ENCODE measurements at regions not wholly inside any gene's neighbourhood (a gene's known extent, or its start where the extent isn't known, plus 50 kb on each side); places are given as distances from the start of the nearest gene placed in this dataset.

- no peak for DNase-seq
Observed at GRCh38 chr4:13180701-13181100, 303.4 kb downstream of the RAB28 start.

GRCh38 chr4:13178621-13179020 lies 305.5 kb downstream of the RAB28 start:
- DNase-seq = no peak

- DNase-seq = no peak
Observed at GRCh38 chr4:13176741-13177142, 307.4 kb downstream of the RAB28 start.

GRCh38 chr4:13174926-13175325 lies 309.2 kb downstream of the RAB28 start:
- DNase-seq = no peak

- no peak for DNase-seq
Observed at GRCh38 chr4:13174001-13174400, 310.1 kb downstream of the RAB28 start.

GRCh38 chr4:13171292-13172057 lies 312.7 kb downstream of the RAB28 start:
- no peak for DNase-seq

GRCh38 chr4:13169731-13170525 lies 314.2 kb downstream of the RAB28 start:
- no peak for DNase-seq

- DNase-seq = no peak
Observed at GRCh38 chr4:13168326-13168725, 315.8 kb downstream of the RAB28 start.

- no peak for DNase-seq
Observed at GRCh38 chr4:13166214-13166613, 317.9 kb downstream of the RAB28 start.

GRCh38 chr4:13164783-13165331 lies 319.3 kb downstream of the RAB28 start:
- DNase-seq = no peak

- DNase-seq = no peak
Observed at GRCh38 chr4:13162886-13163285, 321.3 kb downstream of the RAB28 start.

GRCh38 chr4:13160920-13161319 lies 323.2 kb downstream of the RAB28 start:
- DNase-seq = no peak

GRCh38 chr4:13159041-13159620 lies 325.0 kb downstream of the RAB28 start:
- no peak for DNase-seq

- DNase-seq = no peak
Observed at GRCh38 chr4:13151194-13151593, 332.9 kb downstream of the RAB28 start.

- no peak for DNase-seq
Observed at GRCh38 chr4:13143222-13144070, 340.7 kb downstream of the RAB28 start.

GRCh38 chr4:13142726-13143125 lies 341.4 kb downstream of the RAB28 start:
- no peak for DNase-seq

- DNase-seq = no peak
Observed at GRCh38 chr4:13142191-13142590, 341.9 kb downstream of the RAB28 start.

GRCh38 chr4:13137390-13137789 lies 346.8 kb downstream of the RAB28 start:
- DNase-seq = no peak

GRCh38 chr4:13133700-13134099 lies 350.4 kb downstream of the RAB28 start:
- DNase-seq = no peak

GRCh38 chr4:13130848-13131247 lies 353.3 kb downstream of the RAB28 start:
- DNase-seq = no peak

- no peak for DNase-seq
Observed at GRCh38 chr4:13129095-13129494, 355.0 kb downstream of the RAB28 start.
